GM21528 (cell line): ENCODE measurements at regions not wholly inside any gene's neighbourhood (a gene's known extent, or its start where the extent isn't known, plus 50 kb on each side); places are given as distances from the start of the nearest gene placed in this dataset.
"Not testable (repeated sequence)": the region's sequence is repeated elsewhere in the genome, so short reads cannot be mapped to it uniquely, and the experiment has no call there.

Experiments used
- ATAC-seq: cut with Tn5 transposase; IDR thresholded peaks from one replicate; pipeline ENCODE4 v1.9.1; 2021; ENCODE audit warnings: mild to moderate bottlenecking, moderate library complexity; ENCODE audit not compliant: unreplicated experiment, low FRiP score

DNA sequence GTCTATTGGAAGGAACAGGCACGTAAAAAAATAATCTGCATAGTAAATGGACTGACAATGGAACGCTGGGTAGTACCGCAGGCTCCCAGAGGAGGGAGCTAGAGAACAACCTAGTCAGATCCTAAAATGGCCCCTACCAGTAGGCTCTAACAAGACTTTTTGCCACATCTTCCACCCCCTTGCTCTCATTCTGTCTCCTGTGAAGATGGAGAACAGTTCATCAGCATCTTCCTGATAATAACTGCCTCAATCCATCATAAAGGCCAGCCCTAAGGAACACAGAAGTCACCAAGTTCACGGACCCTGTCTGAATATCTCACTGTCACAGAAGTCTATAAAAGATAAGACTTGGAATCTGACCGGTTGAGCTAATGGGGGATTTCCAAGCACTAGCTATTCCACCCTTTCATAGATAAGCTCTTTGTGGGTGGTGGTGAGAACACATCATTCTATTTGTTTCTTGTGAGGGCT lies 133.4 kb downstream of the SLC1A3 start:
- peak; percentile 49 for ATAC-seq

DNA sequence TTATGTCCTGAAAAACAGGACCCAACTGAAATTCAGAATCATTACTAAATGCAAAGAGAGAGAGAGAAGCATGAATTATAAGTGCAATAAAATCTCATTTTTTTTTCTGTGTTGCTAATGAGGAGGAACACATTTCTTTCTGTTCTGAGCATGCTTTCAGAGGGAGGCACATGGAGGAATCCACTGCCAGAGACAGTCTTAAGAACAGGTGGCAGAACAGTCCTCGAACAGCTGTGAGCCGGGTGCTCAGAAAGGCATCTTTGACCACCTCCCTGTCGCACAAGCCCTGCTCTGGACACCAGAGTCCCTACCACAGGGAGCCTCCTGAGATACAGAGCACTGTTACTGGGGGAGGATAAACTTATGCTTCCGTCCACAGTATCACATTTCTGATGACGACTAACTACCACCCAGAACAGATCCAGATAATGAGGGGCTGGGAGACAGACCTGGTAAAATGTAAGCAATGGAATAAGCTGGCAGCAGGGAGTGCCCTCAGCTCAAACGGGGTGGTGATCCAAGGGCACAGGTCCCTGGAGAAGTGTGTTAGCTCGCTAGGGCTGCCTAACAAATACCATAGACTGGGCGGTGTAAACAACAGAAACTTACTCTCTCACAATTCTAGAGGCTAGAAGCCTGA lies 134.0 kb downstream of the SLC1A3 start:
- ATAC-seq, result no peak

DNA sequence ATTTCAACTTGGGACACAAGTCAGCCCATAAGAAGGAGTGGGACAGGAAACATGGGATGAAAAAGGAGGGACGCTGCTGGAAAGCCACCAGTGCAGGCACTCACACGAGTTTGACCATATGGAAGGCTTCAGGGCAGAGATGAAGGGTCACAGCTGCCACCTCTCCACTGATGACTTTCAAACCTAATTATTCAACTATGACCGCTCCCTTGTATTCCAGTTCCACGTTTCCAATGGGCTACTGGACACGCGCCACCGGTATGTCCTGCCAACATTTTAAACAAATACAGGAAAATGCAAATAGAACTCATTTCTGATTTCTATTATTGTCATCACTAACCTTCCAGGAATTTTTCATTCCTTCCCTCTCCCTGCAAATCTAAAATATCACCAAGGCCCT lies 134.7 kb downstream of the SLC1A3 start:
- no peak for ATAC-seq

DNA sequence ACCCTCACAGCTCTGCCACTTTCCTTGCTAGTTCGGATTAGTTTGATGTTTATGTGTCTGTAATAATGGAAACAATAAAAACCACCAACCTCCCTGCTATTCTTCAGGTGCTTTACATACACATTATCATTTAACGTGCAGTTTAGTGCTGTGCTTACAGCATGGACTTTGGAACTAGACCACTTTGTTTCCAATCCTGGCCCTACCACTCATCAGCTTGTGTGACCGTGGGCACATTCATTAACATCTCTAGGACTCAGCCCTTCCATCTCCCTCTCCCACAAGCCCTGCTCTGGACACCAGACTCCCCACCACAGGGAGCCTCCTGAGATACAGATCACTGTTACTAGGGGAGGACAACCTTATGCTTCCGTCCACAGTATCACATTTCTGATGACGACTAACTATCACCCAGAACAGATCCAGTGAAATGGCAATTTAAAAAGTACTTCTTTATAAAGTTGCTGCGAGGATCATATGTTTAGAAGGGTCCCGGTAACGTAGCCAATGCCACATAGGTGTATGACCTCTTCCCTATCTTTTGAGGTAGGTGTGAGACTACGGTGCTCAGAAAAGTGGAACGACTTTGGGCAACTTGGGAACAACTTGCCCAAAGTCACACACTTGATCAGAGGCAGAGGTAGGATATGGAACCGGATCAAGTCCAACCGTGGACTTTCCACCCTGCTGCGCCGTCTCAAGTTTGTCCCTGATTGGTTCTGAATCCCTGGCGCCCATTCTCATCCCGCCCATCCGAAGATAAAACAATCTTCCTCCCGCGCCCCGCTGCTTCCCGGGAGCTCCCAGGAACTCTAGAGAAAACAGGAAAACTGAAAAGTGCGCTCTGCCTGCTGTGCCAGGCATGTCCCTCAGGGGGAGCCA lies 132.4 kb upstream of the NIPBL start:
- ATAC-seq, result peak; percentile 16

DNA sequence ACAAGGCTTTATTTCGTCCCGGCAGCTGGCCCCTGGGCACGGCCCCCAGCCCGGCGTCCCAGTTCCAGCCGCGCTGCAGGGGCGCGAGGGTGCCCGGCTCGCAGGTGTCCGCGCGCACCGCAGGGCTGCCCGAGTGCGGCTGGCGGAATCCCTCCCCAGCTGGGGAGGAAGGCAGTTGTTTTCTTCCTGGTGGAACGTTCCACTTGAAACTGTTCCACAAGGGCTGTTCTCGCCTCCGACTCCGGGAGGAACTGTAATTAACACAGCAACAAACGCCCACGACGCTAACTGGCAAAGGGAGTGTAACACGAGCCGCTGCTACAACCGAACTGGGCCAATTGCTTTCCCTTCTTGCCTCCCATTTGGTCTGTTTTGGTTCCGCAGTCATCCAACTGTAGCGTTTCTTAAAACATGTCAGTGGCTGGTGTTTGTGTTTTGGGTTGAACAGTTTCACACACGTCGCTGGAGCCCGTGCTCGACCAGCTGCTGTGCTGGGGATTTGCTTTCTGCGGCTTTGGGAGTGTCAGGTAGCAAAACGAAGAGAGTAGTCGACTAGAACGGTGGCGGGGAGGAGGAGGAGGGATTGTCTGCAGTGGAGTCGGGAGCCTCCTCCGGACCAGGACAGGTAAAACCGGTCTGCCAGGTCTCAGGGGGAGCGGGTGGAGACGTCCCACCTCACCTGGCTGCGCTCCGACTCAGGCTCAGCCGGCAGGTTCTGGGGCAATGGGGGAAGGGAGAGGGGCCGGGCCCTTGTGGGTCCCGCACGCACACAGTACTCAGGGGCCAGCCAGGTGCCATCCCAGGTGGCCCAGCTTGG lies 131.6 kb upstream of the NIPBL start:
- ATAC-seq, result peak; percentile 77

DNA sequence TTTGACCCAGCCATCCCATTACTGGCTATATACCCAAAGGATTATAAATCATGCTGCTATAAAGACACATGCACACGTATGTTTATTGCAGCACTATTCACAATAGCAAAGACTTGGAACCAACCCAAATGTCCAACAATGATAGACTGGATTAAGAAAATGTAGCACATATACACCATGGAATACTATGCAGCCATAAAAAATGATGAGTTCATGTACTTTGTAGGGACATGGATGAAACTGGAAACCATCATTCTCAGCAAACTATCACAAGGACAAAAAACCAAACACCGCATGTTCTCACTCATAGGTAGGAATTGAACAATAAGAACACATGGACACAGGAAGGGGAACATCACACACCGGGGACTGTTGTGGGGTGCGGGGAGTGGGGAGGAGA lies 128.8 kb upstream of the NIPBL start:
- ATAC-seq, result not testable (repeated sequence)

DNA sequence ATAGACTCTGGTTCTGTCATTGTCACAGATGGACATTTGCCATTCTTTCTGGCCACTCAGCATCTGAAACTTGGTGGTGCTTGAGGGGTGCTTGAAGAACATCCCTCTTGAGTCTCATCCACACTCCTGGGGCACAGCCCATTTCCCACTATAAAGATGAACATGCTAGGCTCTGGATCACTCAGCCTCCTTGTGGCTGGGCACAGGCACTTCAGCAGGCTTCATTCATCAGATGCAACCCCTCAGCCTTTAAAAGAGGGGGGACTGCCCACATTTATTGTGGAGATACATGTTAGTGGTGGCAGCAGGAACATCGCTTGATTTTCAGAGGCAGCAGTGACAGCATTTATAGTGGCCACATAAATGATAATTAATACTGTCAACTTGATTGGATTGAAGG lies 124.7 kb upstream of the NIPBL start:
- ATAC-seq, result no peak

DNA sequence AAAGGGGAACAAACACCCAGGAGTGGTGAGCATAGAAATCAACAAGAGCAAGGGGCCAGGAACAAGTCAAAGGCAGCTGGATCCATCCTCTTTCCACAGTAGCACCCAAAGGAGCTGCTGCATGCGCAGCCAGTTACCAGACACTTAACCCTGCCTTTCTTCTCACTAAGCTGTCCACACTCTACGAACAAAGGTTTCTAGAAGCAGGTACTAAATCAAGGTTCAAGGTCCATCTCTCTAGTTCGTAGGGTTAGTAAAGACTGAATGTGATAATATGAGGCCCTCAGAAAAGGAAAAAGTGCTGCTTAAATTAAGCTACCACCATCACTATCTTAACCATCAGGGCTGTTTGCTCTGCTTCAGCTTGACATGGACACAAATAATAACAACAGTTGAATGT lies 121.2 kb upstream of the NIPBL start:
- no peak for ATAC-seq

DNA sequence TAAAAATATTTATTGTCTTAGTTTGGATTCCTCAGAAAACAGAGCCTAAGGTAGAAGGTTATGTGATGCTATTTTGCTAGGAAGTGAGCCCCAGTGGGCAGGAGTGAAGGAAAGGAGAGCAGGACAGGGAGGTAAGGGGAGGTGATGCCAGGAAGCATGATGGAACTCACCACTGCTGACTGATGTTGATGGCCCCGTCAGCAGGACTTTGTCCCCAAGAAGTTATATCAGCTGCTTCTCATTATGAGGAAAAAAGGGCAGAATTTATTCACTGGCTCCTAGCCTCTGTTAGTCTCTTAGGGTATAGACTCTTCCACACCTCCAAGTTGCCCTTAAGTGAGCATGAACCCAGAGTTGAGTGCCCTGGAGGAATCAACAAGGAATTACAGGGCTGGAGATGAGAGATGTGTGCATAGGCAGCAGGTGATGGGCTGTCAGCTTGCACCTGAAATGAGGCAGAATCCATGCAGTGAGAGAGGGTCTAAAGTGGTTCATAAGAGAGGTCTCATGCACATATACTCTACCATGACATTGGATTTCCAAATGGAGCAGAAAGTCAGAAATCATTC lies 120.6 kb upstream of the NIPBL start:
- no peak for ATAC-seq

DNA sequence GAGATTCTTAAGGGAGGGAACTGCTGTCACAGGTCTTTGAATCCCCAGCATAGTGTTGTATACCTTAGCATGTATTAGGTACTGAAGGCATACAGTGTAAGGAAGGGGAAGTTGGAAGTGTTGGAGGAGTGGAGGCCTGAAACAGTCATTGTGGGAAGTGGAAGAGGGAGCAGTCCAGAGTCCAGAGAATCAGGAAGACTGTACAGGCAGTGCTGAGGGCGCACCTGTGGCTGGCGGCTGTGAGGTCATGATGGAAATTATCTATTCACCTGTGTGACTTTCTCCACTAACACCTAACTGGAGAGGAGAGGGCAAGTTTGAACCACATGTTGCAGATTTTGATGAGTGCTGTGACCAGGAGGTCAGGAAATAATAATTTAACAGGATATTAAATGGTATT lies 119.7 kb upstream of the NIPBL start:
- no peak for ATAC-seq

DNA sequence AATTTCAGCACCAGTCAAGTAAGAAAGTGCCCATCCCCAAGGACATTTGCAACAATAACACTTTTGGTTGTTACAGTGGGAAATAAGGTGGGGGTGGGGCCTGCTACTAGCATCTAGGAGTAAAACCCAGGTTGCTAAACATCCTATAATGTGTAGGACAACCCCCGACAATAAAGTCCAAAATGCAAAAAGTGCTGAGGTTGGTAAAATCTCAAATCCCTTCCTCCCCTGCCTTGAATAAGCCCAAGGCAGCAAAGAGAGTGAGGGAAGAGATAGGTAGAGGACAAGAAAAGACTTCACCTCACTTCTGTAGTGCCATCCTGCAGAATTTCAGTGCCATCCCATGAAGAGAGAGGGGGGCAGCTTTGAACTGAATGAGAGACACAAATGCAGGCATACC lies 117.5 kb upstream of the NIPBL start:
- ATAC-seq, result no peak

DNA sequence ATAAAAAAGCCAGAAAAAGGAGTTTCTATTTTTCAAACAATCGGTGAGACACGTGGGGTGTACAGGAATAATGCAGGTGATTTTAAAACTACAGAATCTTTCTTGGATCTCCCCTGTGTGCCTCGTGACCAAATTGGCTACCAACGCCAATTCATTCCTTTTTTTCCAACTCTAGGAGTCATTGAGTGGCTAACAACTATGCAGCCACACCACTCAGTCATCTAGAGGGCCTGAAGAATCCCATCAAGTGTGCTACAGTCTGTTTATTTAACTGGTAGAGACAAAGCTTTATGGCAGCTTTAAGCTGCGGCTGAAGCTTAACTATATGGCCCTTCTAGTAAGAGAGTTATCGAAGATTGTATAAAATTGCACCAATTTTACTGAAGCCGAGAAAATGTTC lies 113.1 kb upstream of the NIPBL start:
- ATAC-seq, result no peak

DNA sequence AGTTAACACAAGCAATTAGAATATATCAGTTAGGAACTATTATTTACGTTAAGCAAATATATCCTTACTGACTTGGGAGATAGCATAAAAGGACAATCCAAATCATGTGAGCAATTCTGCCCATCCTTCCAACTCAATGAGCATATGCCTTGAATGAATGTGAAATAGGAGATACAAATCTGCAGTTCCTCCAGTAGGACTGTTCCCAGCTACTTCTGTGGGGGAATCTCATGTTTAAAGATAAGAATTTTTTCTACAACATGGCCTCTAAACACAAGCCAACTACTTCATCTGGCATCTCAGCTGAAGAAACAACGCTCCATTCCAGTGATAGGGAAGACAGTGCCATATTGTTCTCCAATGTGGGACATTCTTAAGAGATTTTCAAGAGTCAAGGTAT lies 110.7 kb upstream of the NIPBL start:
- ATAC-seq, result no peak

DNA sequence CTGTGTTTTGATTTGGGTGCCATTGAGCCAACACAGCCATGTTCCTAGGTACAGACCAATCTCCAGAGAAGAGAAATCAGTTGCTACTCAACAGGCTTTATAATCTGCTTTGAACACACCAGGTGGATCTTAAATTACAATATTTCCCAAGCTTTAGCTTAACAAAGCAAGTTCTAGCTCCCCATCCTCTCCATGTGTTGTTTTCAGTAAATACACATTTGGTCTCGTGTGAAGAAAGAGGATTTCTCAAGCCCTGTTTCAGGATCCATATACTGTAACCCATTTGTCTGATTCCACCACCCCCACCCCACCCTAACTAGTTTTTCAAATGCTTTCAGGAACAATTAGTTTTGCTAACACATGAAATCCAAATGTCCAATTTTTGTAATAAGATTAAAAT lies 109.6 kb upstream of the NIPBL start:
- ATAC-seq, result no peak

DNA sequence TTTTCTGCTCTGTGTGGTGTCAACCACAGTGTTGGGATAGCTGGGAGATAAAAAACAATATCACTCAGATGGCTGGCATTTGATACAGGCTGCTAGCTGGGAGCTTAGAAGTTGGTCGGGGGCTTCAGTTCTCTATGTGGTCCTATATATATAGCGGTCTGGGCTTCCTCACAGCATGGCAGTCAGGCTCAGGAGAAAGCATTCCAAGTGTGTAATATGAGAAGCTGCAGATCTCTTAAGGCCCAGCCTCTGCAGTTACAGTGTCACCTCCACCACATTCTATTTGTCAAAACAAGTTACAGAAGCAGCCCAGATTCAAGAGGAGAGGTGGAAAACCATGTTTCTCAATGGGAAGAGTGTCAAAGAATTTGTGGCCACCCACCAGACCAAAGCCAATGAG lies 108.1 kb upstream of the NIPBL start:
- no peak for ATAC-seq

DNA sequence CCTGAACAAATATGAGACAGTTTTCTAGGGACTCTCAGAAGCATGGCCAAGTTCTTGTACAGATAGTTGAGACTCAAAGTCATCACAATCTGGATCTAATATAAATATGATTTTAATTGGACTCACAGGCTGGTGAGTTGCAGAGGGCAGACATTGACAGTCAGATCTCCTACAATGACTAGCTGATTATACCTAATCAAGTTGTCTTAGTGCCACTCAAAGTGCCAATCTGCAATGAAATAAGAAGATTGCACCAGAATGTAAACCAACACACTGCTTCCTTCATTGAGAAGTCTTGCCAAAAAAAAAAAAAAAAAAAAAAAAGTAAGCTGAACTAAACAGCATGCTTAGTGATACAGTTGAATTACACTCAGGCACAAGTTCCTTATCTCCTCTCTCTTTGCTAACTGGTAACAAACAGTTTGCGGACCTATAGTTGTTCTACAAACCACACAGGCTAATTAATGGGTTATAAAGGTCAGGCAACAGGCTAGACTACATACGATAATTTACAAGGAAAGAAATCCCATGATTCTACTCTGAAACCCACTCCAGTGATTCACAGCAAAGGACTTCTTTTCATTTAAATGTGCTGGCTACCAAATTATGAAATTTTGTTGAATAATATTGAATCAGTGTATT lies 107.3 kb upstream of the NIPBL start:
- no peak for ATAC-seq

DNA sequence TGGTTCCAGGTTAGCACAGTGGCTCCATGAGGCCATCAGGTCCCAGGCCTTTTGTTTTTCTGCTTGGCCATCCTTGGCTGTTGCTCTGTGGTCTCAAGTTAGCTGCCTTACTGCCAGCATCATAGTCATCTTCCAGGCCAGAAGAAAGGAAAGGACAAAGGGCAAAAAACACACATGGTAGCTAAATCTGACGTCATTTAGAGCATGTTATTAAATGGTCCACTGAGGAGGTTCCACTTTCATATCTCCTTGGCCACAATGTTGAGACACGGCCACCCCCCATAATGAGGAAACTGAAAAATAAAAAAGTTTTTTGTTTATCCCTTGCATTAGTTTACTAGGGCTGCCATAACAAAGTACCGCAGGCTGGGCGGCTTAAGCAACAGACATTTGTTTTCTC lies 106.4 kb upstream of the NIPBL start:
- ATAC-seq, result no peak

DNA sequence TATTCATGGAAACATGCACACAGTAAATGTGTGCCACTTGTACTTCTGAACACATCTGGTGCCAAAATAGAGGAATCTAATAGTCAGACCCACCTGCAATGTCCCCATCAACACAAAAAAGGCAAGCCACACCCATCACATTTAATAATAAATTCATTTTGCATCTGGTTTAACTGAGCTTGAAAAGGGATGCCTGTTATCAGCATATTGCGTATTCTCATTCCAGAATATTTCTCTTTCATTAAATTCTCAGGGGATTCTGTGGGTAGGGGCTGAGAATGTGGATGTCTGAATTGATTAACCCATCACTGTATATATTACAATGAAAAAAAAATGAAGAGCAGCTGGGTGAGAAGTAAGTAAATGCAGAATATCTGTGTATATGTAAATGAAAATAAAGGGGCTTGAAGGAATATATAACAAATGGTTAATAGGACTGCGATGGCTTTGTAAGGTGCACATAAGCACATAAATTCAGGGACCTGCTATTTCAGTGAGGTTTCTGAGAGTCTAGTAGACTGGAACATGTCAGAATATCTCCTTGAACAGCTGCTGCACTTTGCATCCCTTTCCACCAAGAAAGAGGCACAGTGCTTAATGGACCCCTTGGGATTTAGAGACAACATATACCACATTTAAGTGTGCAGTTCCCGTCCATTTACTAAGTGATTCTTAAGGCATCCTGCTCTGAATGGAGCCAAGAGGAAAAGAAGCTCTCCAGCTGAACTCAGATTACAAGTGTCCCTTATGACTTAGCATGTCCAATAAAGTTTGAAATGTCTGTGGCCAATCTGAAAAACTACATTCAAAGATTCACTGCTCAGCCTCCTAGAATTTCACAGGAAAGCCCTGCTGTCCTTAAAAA lies 104.1 kb upstream of the NIPBL start:
- no peak for ATAC-seq

DNA sequence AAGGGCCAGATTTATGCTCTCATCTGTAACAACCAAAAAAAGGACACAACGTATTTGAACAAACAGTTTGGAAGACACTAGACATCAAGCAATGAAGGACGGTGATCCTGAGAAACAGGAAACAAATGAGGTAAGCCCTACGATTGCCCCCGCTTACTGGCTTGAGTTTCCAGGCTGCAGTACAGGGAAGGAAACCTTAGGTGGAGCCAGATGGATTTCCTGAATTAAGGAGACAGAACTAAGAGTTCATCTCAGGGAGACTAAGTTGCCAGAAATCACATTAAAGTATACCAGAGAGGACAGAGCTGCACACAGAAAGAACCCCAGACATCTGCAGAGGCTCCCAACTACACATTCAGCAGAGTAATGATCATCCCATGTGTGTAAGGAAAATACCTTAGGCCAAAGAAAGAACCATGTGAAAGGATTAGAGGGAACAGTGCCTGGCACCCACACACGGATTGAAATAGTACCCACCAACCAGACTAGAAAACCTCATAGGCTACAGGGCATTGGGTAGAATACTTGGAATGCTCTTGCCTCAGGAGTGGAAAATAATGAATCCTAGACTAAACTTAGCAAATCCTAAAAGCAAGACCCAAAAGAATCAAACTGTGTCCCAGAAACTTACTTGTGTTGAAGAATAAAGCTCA lies 99.3 kb upstream of the NIPBL start:
- no peak for ATAC-seq
